Dermis blood vessel endothelial cell (primary cell): ENCODE measurements at regions not wholly inside any gene's neighbourhood (a gene's known extent, or its start where the extent isn't known, plus 50 kb on each side); places are given as distances from the start of the nearest gene placed in this dataset.
"Not testable (repeated sequence)": the region's sequence is repeated elsewhere in the genome, so short reads cannot be mapped to it uniquely, and the experiment has no call there.

ENCODE experiments used
- DNase-seq: peaks from one replicate; pipeline ENCODE4 v3.0.0; 2010

GRCh38 chr7:27032839-27033238 is 63.0 kb downstream of the HOXA1 start:
- DNase-seq = no peak

- DNase-seq = peak; percentile 9
These were observed 64.3 kb downstream of the HOXA1 start for GRCh38 chr7:27031289-27032172.

- no peak for DNase-seq
These were observed 65.3 kb downstream of the HOXA1 start for GRCh38 chr7:27030393-27031050.

GRCh38 chr7:27025270-27025669 is 70.5 kb downstream of the HOXA1 start:
- no peak for DNase-seq

- DNase-seq = no peak
These were observed 85.7 kb downstream of the HOXA1 start for GRCh38 chr7:27010068-27010467.

GRCh38 chr7:27000496-27000895 is 95.3 kb downstream of the HOXA1 start:
- DNase-seq = no peak

- not testable (repeated sequence) for DNase-seq
These were observed 97.5 kb downstream of the HOXA1 start for GRCh38 chr7:26998284-26998683.

GRCh38 chr7:26995666-26996065 is 100.1 kb downstream of the HOXA1 start:
- DNase-seq = no peak

- DNase-seq = no peak
These were observed 101.7 kb downstream of the HOXA1 start for GRCh38 chr7:26993816-26994810.

- DNase-seq = no peak
These were observed 103.1 kb downstream of the HOXA1 start for GRCh38 chr7:26992670-26993069.

GRCh38 chr7:26991796-26992195 is 104.0 kb downstream of the HOXA1 start:
- no peak for DNase-seq

GRCh38 chr7:26989897-26990670 is 105.7 kb downstream of the HOXA1 start:
- no peak for DNase-seq

- DNase-seq = no peak
These were observed 106.9 kb downstream of the HOXA1 start for GRCh38 chr7:26988836-26989374.

- no peak for DNase-seq
These were observed 108.5 kb downstream of the HOXA1 start for GRCh38 chr7:26987338-26987737.

GRCh38 chr7:26978146-26978545 is 113.8 kb upstream of the SKAP2 start:
- DNase-seq = no peak

- no peak for DNase-seq
These were observed 112.5 kb upstream of the SKAP2 start for GRCh38 chr7:26976840-26977239.

- not testable (repeated sequence) for DNase-seq
These were observed 107.5 kb upstream of the SKAP2 start for GRCh38 chr7:26971924-26972323.

- DNase-seq = no peak
These were observed 101.3 kb upstream of the SKAP2 start for GRCh38 chr7:26965724-26966123.

GRCh38 chr7:26964156-26964808 is 99.9 kb upstream of the SKAP2 start:
- no peak for DNase-seq

- DNase-seq = no peak
These were observed 94.9 kb upstream of the SKAP2 start for GRCh38 chr7:26959290-26959689.

- peak; percentile 70 for DNase-seq
These were observed 94.4 kb upstream of the SKAP2 start for GRCh38 chr7:26958834-26959233.
